ENCODE measurements at regions not wholly inside any gene's neighbourhood (a gene's known extent, or its start where the extent isn't known, plus 50 kb on each side); places are given as distances from the start of the nearest gene placed in this dataset.

- no peak for TF ChIP-seq POLR2A (IDR thresholded peaks at IDR 0.05)
- TF ChIP-seq, protein P1, sequence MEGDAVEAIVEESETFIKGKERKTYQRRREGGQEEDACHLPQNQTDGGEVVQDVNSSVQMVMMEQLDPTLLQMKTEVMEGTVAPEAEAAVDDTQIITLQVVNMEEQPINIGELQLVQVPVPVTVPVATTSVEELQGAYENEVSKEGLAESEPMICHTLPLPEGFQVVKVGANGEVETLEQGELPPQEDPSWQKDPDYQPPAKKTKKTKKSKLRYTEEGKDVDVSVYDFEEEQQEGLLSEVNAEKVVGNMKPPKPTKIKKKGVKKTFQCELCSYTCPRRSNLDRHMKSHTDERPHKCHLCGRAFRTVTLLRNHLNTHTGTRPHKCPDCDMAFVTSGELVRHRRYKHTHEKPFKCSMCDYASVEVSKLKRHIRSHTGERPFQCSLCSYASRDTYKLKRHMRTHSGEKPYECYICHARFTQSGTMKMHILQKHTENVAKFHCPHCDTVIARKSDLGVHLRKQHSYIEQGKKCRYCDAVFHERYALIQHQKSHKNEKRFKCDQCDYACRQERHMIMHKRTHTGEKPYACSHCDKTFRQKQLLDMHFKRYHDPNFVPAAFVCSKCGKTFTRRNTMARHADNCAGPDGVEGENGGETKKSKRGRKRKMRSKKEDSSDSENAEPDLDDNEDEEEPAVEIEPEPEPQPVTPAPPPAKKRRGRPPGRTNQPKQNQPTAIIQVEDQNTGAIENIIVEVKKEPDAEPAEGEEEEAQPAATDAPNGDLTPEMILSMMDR (IDR thresholded peaks at IDR 0.05): no peak
These were observed 915.0 kb upstream of the AMELY start for GRCh38 chrY:7826533-7826932.
